IMR-90 (cell line): ENCODE measurements at regions not wholly inside any gene's neighbourhood (a gene's known extent, or its start where the extent isn't known, plus 50 kb on each side); places are given as distances from the start of the nearest gene placed in this dataset.

ENCODE experiments used
- ATAC-seq: fragments of 200-7000 bp; cut with Tn5 transposase; 2 replicates; pipeline ENCODE4 v1.9.1; 2020; ENCODE audit warnings: low read depth, mild to moderate bottlenecking, moderate library complexity
- BruUV-seq: library from RNA; stranded (reverse); fragments of 400-500 nt; replicated peaks from 2 replicates; lab custom pipeline; 2021; lab: Mats Ljungman, UMichigan
- CTCF ChIA-PET: fragments of 300-600 bp; formaldehyde crosslinking; extraction: SDS; loops from one replicate; lab custom pipeline; 2021; ENCODE audit warnings: antibody characterized with exemption; lab: Yijun Ruan, JAX
- POLR2A ChIA-PET: fragments of 300-600 bp; sonication (Branson Sonifier 250); formaldehyde crosslinking; loops from one replicate; lab custom pipeline; 2022; ENCODE audit warnings: antibody characterized with exemption; ENCODE audit not compliant: unreplicated experiment; lab: Charles Lee
- DNase-seq: peaks from one replicate; pipeline ENCODE4 v3.0.0; 2013
- H2AFZ ChIP-seq: replicated peaks from 2 replicates; pipeline ENCODE3; 2013; ENCODE audit warnings: low read length, mild to moderate bottlenecking; ENCODE audit not compliant: poor library complexity
- H2AK5ac ChIP-seq: 2 replicates; pipeline ENCODE4 v1.6.1; 2013; ENCODE audit warnings: low read depth, low read length, inconsistent platforms
- H2AK9ac ChIP-seq: replicated peaks from 2 replicates; pipeline ENCODE3; 2013; ENCODE audit warnings: mild to moderate bottlenecking, low read depth, low read length, moderate library complexity; ENCODE audit not compliant: poor library complexity
- H2BK120ac ChIP-seq: 2 replicates; pipeline ENCODE4 v1.6.1; 2013; ENCODE audit warnings: low read depth, low read length, inconsistent platforms
- H2BK15ac ChIP-seq: 3 replicates; pipeline ENCODE4 v1.6.1; 2013; ENCODE audit warnings: low read depth, low read length, inconsistent platforms
- H2BK20ac ChIP-seq: 2 replicates; pipeline ENCODE4 v1.6.1; 2013; ENCODE audit warnings: low read depth, mild to moderate bottlenecking, inconsistent platforms, low read length, moderate library complexity
- H2BK5ac ChIP-seq: 2 replicates; pipeline ENCODE4 v1.6.1; 2013; ENCODE audit warnings: mild to moderate bottlenecking, low read depth, low read length, inconsistent platforms; ENCODE audit not compliant: poor library complexity, severe bottlenecking
- H3K14ac ChIP-seq: replicated peaks from 2 replicates; pipeline ENCODE4 v1.6.1; 2013; ENCODE audit warnings: low read depth, low read length, inconsistent platforms
- H3K18ac ChIP-seq: 2 replicates; pipeline ENCODE4 v1.6.1; 2013; ENCODE audit warnings: low read depth, low read length, control low read depth
- H3K23ac ChIP-seq: 2 replicates; pipeline ENCODE4 v1.6.1; 2013; ENCODE audit warnings: low read depth, low read length, inconsistent platforms
- H3K27ac ChIP-seq: 2 replicates; pipeline ENCODE4 v1.5.1; 2013; ENCODE audit warnings: mild to moderate bottlenecking, control low read depth, low read length; ENCODE audit not compliant: insufficient read depth
- H3K27me3 ChIP-seq: 2 replicates; pipeline ENCODE4 v1.6.1; 2013; ENCODE audit warnings: low read length; ENCODE audit not compliant: control insufficient read depth, insufficient read depth
- H3K36me3 ChIP-seq: 2 replicates; pipeline ENCODE4 v1.6.1; 2013; ENCODE audit warnings: low read length, mixed read lengths; ENCODE audit not compliant: control insufficient read depth, insufficient read depth
- H3K4ac ChIP-seq: 2 replicates; pipeline ENCODE4 v1.6.1; 2013; ENCODE audit warnings: low read depth, low read length, inconsistent platforms
- H3K4me1 ChIP-seq: 2 replicates; pipeline ENCODE4 v1.6.1; 2013; ENCODE audit warnings: low read length, mixed read lengths; ENCODE audit not compliant: control insufficient read depth, insufficient read depth
- H3K4me2 ChIP-seq: 2 replicates; pipeline ENCODE4 v1.6.1; 2013; ENCODE audit warnings: low read depth, mild to moderate bottlenecking, control low read depth, low read length, moderate library complexity
- H3K4me3 ChIP-seq: 2 replicates; pipeline ENCODE4 v1.5.1; 2013; ENCODE audit warnings: low read depth, mild to moderate bottlenecking, control low read depth, low read length, moderate library complexity; ENCODE audit not compliant: insufficient read depth
- H3K56ac ChIP-seq: 2 replicates; pipeline ENCODE4 v1.6.1; 2013; ENCODE audit warnings: low read length, inconsistent platforms; ENCODE audit not compliant: insufficient read depth; ENCODE audit errors: extremely low read depth
- H3K79me1 ChIP-seq, 2 experiments: 2 replicates each; pipeline ENCODE4 v1.6.1; 2013; ENCODE audit warnings: low read length in 2 of 2, inconsistent platforms in 1 of 2, low read depth in 1 of 2
- H3K9ac ChIP-seq: 2 replicates; pipeline ENCODE4 v1.6.1; 2013; ENCODE audit warnings: low read depth, low read length, control low read depth
- H3K9me1 ChIP-seq: 2 replicates; pipeline ENCODE4 v1.6.1; 2013; ENCODE audit warnings: low read length, inconsistent platforms; ENCODE audit not compliant: insufficient read depth
- H3K9me3 ChIP-seq: 2 replicates; pipeline ENCODE4 v1.6.1; 2013; ENCODE audit warnings: low read length; ENCODE audit not compliant: control insufficient read depth, insufficient read depth
- H4K20me1 ChIP-seq: 2 replicates; pipeline ENCODE4 v1.6.1; 2013; ENCODE audit warnings: low read length, inconsistent platforms; ENCODE audit not compliant: insufficient read depth
- H4K5ac ChIP-seq: 2 replicates; pipeline ENCODE4 v1.6.1; 2013; ENCODE audit warnings: mild to moderate bottlenecking, low read depth, low read length, control low read depth
- H4K8ac ChIP-seq, 2 experiments: 2 replicates each; pipeline ENCODE4 v1.6.1; 2013; ENCODE audit warnings: low read depth in 2 of 2, low read length in 2 of 2, control low read depth in 1 of 2, inconsistent platforms in 1 of 2
- H4K91ac ChIP-seq: 2 replicates; pipeline ENCODE4 v1.6.1; 2013; ENCODE audit warnings: low read depth, low read length, inconsistent platforms; ENCODE audit not compliant: insufficient read depth
- BHLHE40 ChIP-seq: fragments of 150-350 bp; IDR thresholded peaks from 2 replicates; pipeline ENCODE4 v1.6.1; 2016; ENCODE audit warnings: mild to moderate bottlenecking, low read depth, low read length
- CEBPB ChIP-seq: IDR thresholded peaks from 2 replicates; pipeline ENCODE4 v1.6.1; 2012; ENCODE audit warnings: low read depth, low read length, improper control_type of control experiment
- CHD1 ChIP-seq: IDR thresholded peaks from 2 replicates; pipeline ENCODE4 v1.6.1; 2012; ENCODE audit warnings: low read depth, low read length, improper control_type of control experiment
- CTCF ChIP-seq: conservative IDR thresholded peaks from 2 replicates; pipeline ENCODE4 v1.5.1; 2012; ENCODE audit warnings: mild to moderate bottlenecking, low read depth, low read length, improper control_type of control experiment
- ELK1 ChIP-seq: fragments of 150-350 bp; IDR thresholded peaks from 2 replicates; pipeline ENCODE4 v1.6.1; 2016; ENCODE audit warnings: low read depth, mild to moderate bottlenecking, low read length, moderate library complexity, borderline replicate concordance
- MAFK ChIP-seq: IDR thresholded peaks from 2 replicates; pipeline ENCODE4 v1.6.1; 2012; ENCODE audit warnings: low read depth, low read length, improper control_type of control experiment
- MAZ ChIP-seq: IDR thresholded peaks from 2 replicates; pipeline ENCODE4 v1.6.1; 2012; ENCODE audit warnings: low read depth, mild to moderate bottlenecking, low read length, improper control_type of control experiment, moderate library complexity, borderline replicate concordance
- MXI1 ChIP-seq: IDR thresholded peaks from 2 replicates; pipeline ENCODE4 v1.6.1; 2012; ENCODE audit warnings: low read depth, mild to moderate bottlenecking, low read length, moderate library complexity, borderline replicate concordance
- NFE2L2 ChIP-seq: fragments of 150-350 bp; IDR thresholded peaks from 2 replicates; pipeline ENCODE4 v1.6.1; 2016; ENCODE audit warnings: low read depth, mild to moderate bottlenecking, low read length
- POLR2A ChIP-seq: IDR thresholded peaks from 2 replicates; pipeline ENCODE4 v1.6.1; 2012; ENCODE audit warnings: mild to moderate bottlenecking, low read depth, low read length
- RAD21 ChIP-seq: IDR thresholded peaks from 2 replicates; pipeline ENCODE4 v1.6.1; 2012; ENCODE audit warnings: low read length, improper control_type of control experiment
- RCOR1 ChIP-seq: IDR thresholded peaks from 2 replicates; pipeline ENCODE4 v1.6.1; 2012; ENCODE audit warnings: mild to moderate bottlenecking, low read length, improper control_type of control experiment; ENCODE audit not compliant: insufficient replicate concordance
- RFX5 ChIP-seq: IDR thresholded peaks from 2 replicates; pipeline ENCODE4 v1.8.0; 2012; ENCODE audit warnings: low read depth, mild to moderate bottlenecking, low read length, moderate library complexity
- SMC3 ChIP-seq: fragments of 150-350 bp; IDR thresholded peaks from 2 replicates; pipeline ENCODE4 v1.6.1; 2016; ENCODE audit warnings: low read depth, mild to moderate bottlenecking, antibody characterized with exemption, low read length, moderate library complexity
- WGBS, 2 experiments: methylation state at CpG; one replicate each; pipeline versions ENCODE4 v1.1.5 to v1.1.7; 2013; ENCODE audit warnings: missing lambda C conversion rate in 2 of 2; ENCODE audit not compliant: insufficient read length in 1 of 2; ENCODE audit errors: extremely low coverage in 2 of 2; 5-methylcytosine and 5-hydroxymethylcytosine counted together
- dilution Hi-C: fragments of 300-500 bp; cut with HindIII; formaldehyde crosslinking; loops from one replicate; pipeline ENCODE4 v1.14.3; 2018; ENCODE audit warnings: low sequenced_read_pairs; ENCODE audit not compliant: unreplicated experiment
- in situ Hi-C: fragments of 300-500 bp; cut with MboI; formaldehyde crosslinking; loops from 3 replicates; pipeline ENCODE4 v1.14.3; 2019; ENCODE audit warnings: low sequenced_read_pairs, inconsistent platforms, mixed read lengths
- intact Hi-C: fragments of 100-400 bp; cut with micrococcal nuclease; formaldehyde crosslinking; loops from 2 replicates; pipeline ENCODE4 v1.10.0; 2022
- TF ChIP-seq, protein P1 (sequence below): fragments of 150-350 bp; IDR thresholded peaks from 2 replicates; pipeline ENCODE4 v1.6.1; 2017; ENCODE audit warnings: mild to moderate bottlenecking, antibody characterized with exemption, low read length, low read depth

DNA sequence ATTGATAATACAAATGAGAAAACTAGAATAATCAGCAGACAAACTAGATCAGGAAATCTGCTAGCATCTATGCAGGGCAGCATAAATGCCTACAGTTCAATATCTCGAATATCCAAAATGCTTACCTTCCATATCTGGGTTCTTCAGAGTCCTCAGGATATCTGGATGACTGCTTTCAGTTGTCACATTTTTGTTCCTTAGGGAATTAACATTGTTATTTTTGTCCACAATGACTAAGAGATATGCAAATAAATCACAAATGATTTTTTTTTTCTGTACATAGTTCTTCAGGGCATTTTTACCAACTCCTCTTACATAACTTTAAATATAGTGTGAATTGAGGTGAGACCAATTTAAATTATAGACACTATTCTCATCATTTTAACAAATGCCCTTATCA is 80.9 kb downstream of the AQP4 start:
- ATAC-seq: no peak
- intact Hi-C loops: no loop called here

More for the DNA sequence above, 80.9 kb downstream of the AQP4 start:
- H3K4me1 ChIP-seq: no peaks in the 10 kb centered on the region
- no peak overlapping the region for H3K18ac ChIP-seq
- H2AFZ ChIP-seq: no peak overlapping the region
- no peaks in the 10 kb centered on the region for H4K20me1 ChIP-seq
- no peak overlapping the region for H2BK120ac ChIP-seq
- BruUV-seq: no TSS peak
- H2BK5ac ChIP-seq: no peak overlapping the region
- H3K9ac ChIP-seq: no peak overlapping the region
- H4K5ac ChIP-seq: no peak overlapping the region
- TF ChIP-seq MAZ: no peak
- no peak for TF ChIP-seq ELK1
- TF ChIP-seq RCOR1: no peak
- no peak for TF ChIP-seq NFE2L2
- TF ChIP-seq POLR2A: no peak
- no peak for TF ChIP-seq BHLHE40
- TF ChIP-seq RFX5: no peak
- TF ChIP-seq CHD1: no peak
- TF ChIP-seq CTCF: no peak
- TF ChIP-seq RAD21: no peak
- TF ChIP-seq CEBPB: no peak
- TF ChIP-seq MXI1: no peak
- no peak for TF ChIP-seq SMC3
- TF ChIP-seq, protein P1, sequence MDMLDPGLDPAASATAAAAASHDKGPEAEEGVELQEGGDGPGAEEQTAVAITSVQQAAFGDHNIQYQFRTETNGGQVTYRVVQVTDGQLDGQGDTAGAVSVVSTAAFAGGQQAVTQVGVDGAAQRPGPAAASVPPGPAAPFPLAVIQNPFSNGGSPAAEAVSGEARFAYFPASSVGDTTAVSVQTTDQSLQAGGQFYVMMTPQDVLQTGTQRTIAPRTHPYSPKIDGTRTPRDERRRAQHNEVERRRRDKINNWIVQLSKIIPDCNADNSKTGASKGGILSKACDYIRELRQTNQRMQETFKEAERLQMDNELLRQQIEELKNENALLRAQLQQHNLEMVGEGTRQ: no peak
- TF ChIP-seq MAFK: no peak
- no peak overlapping the region for H2BK15ac ChIP-seq
- H3K36me3 ChIP-seq: no peaks in the 10 kb centered on the region
- no peaks in the 10 kb centered on the region for H3K79me1 ChIP-seq
- WGBS, 2 experiments: no CpG with 5 or more reads among the region's 1 CpG
- H3K4me2 ChIP-seq: no peak overlapping the region
- no peaks in the 10 kb centered on the region for H3K9me3 ChIP-seq
- H3K23ac ChIP-seq: no peak overlapping the region
- no peak overlapping the region for H3K4me3 ChIP-seq
- DNase-seq: no peak
- no peak overlapping the region for H3K14ac ChIP-seq
- POLR2A ChIA-PET: no interaction called here
- no peak overlapping the region for H2AK5ac ChIP-seq
- H3K56ac ChIP-seq: no peak overlapping the region
- H2AK9ac ChIP-seq: no peak overlapping the region
- no peaks in the 10 kb centered on the region for H3K27me3 ChIP-seq
- no peak overlapping the region for H4K8ac ChIP-seq
- H2BK20ac ChIP-seq: no peak overlapping the region
- H3K4ac ChIP-seq: no peak overlapping the region
- dilution Hi-C loops (no loop called here), in situ Hi-C loops (no loop called here)
- CTCF ChIA-PET: no interaction called here
- no peak overlapping the region for H3K27ac ChIP-seq
- H3K9me1 ChIP-seq: no peaks in the 10 kb centered on the region
- H4K91ac ChIP-seq: no peak overlapping the region
